Smooth muscle cell (in vitro differentiated cells): ENCODE measurements at regions not wholly inside any gene's neighbourhood (a gene's known extent, or its start where the extent isn't known, plus 50 kb on each side); places are given as distances from the start of the nearest gene placed in this dataset.

Source experiments
- DNase-seq: peaks from one replicate; lab custom pipeline; 2025; ENCODE audit not compliant: unreplicated experiment; lab: John Stamatoyannopoulos, UW
- H2AFZ ChIP-seq: fragments of 200-600 bp; sonication (generic); 2 replicates; pipeline ENCODE4 v1.6.0; 2016; ENCODE audit warnings: antibody characterized with exemption, low read depth, mild to moderate bottlenecking
- H3F3A ChIP-seq: fragments of 200-600 bp; sonication (generic); 2 replicates; pipeline ENCODE4 v1.6.0; 2017; ENCODE audit warnings: antibody characterized with exemption, low read depth
- H3K27ac ChIP-seq: fragments of 200-600 bp; sonication (generic); 2 replicates; pipeline ENCODE4 v1.5.1; 2016; ENCODE audit warnings: low read depth, mild to moderate bottlenecking
- H3K27me3 ChIP-seq: fragments of 200-600 bp; sonication (generic); 2 replicates; pipeline ENCODE4 v1.6.1; 2016; ENCODE audit warnings: low read depth, mild to moderate bottlenecking
- H3K36me3 ChIP-seq: fragments of 200-600 bp; sonication (generic); 2 replicates; pipeline ENCODE4 v1.5.1; 2016; ENCODE audit warnings: low read depth
- H3K4me1 ChIP-seq: fragments of 200-600 bp; sonication (generic); 2 replicates; pipeline ENCODE4 v1.5.1; 2016; ENCODE audit warnings: low read depth
- H3K4me2 ChIP-seq: fragments of 200-600 bp; sonication (generic); 2 replicates; pipeline ENCODE4 v1.6.0; 2016; ENCODE audit warnings: mild to moderate bottlenecking
- H3K4me3 ChIP-seq: fragments of 200-600 bp; sonication (generic); 2 replicates; pipeline ENCODE4 v1.5.1; 2016; ENCODE audit warnings: mild to moderate bottlenecking
- H3K79me2 ChIP-seq: fragments of 200-600 bp; sonication (generic); 2 replicates; pipeline ENCODE4 v1.6.0; 2016; ENCODE audit warnings: low read depth, mild to moderate bottlenecking
- H3K9ac ChIP-seq: fragments of 200-600 bp; sonication (generic); 2 replicates; pipeline ENCODE4 v1.6.0; 2016; ENCODE audit warnings: low read depth
- H3K9me3 ChIP-seq: fragments of 200-600 bp; sonication (generic); replicated peaks from 2 replicates; pipeline ENCODE4 v1.5.1; 2016; ENCODE audit warnings: low read depth
- H4K20me1 ChIP-seq: fragments of 200-600 bp; sonication (generic); 2 replicates; pipeline ENCODE4 v1.6.0; 2016; ENCODE audit warnings: low read depth
- CTCF ChIP-seq: fragments of 200-600 bp; sonication (generic); IDR thresholded peaks from 2 replicates; pipeline ENCODE4 v1.5.1; 2017; ENCODE audit warnings: borderline replicate concordance, mild to moderate bottlenecking, antibody characterized with exemption; ENCODE audit not compliant: insufficient read depth, poor library complexity, severe bottlenecking
- WGBS: methylation state at CpG from one replicate; pipeline ENCODE4 v1.1.7; 2016; ENCODE audit warnings: low lambda C conversion rate; 5-methylcytosine and 5-hydroxymethylcytosine counted together

GRCh38 chr6:1504465-1504864 lies 105.2 kb upstream of the FOXC1 start:
- no peak overlapping the region for H3K4me2 ChIP-seq
- 87% methylated on average over 10 of the region's 10 CpGs for WGBS
- H3K9me3 ChIP-seq: no peaks in the 10 kb centered on the region
- no peak overlapping the region for H3K27ac ChIP-seq
- H4K20me1 ChIP-seq: no peaks in the 10 kb centered on the region
- H3K4me1 ChIP-seq: no peaks in the 10 kb centered on the region
- H3K9ac ChIP-seq: no peak overlapping the region
- no peak for TF ChIP-seq CTCF
- DNase-seq: no peak
- H3F3A ChIP-seq: no peaks in the 10 kb centered on the region
- H3K36me3 ChIP-seq: no peaks in the 10 kb centered on the region
- no peaks in the 10 kb centered on the region for H3K79me2 ChIP-seq
- H3K4me3 ChIP-seq: no peak overlapping the region
- peaks cover 7% of the 10 kb centered on the region for H3K27me3 ChIP-seq
- no peak overlapping the region for H2AFZ ChIP-seq

- Histone ChIP-seq H4K20me1 (no peaks in the 10 kb centered on the region), H3K4me1 (no peaks in the 10 kb centered on the region), H3K36me3 (no peaks in the 10 kb centered on the region), H3K27ac (no peak overlapping the region), H3K27me3 (peaks cover 7% of the 10 kb centered on the region), H3K79me2 (no peaks in the 10 kb centered on the region), H3K9ac (no peak overlapping the region), H3K4me3 (no peak overlapping the region), H3F3A (no peaks in the 10 kb centered on the region), H3K4me2 (no peak overlapping the region), H3K9me3 (no peaks in the 10 kb centered on the region), H2AFZ (no peak overlapping the region)
- WGBS: 92% methylated on average over 6 of the region's 6 CpGs
- no peak for DNase-seq
- no peak for TF ChIP-seq CTCF
Measured at GRCh38 chr6:1507251-1507650, 102.5 kb upstream of the FOXC1 start.

GRCh38 chr6:1509241-1509640 lies 100.5 kb upstream of the FOXC1 start:
- no peaks in the 10 kb centered on the region for H3K9me3 ChIP-seq
- no peak overlapping the region for H3K9ac ChIP-seq
- no peaks in the 10 kb centered on the region for H4K20me1 ChIP-seq
- H3F3A ChIP-seq: no peaks in the 10 kb centered on the region
- H3K36me3 ChIP-seq: no peaks in the 10 kb centered on the region
- H3K27me3 ChIP-seq: peaks cover 7% of the 10 kb centered on the region
- 66% methylated on average over 4 of the region's 4 CpGs for WGBS
- DNase-seq: no peak
- no peak overlapping the region for H3K4me2 ChIP-seq
- no peak overlapping the region for H3K4me3 ChIP-seq
- no peak for TF ChIP-seq CTCF
- no peak overlapping the region for H2AFZ ChIP-seq
- H3K4me1 ChIP-seq: no peaks in the 10 kb centered on the region
- no peaks in the 10 kb centered on the region for H3K79me2 ChIP-seq
- H3K27ac ChIP-seq: no peak overlapping the region

- Histone ChIP-seq H3K9me3 (no peaks in the 10 kb centered on the region), H3K4me3 (no peak overlapping the region), H2AFZ (no peak overlapping the region), H3K27ac (no peak overlapping the region), H3F3A (no peaks in the 10 kb centered on the region), H4K20me1 (no peaks in the 10 kb centered on the region), H3K27me3 (peaks cover 7% of the 10 kb centered on the region), H3K4me2 (no peak overlapping the region), H3K9ac (no peak overlapping the region), H3K79me2 (no peaks in the 10 kb centered on the region), H3K36me3 (no peaks in the 10 kb centered on the region), H3K4me1 (no peaks in the 10 kb centered on the region)
- 76% methylated on average over 3 of the region's 3 CpGs for WGBS
- DNase-seq: no peak
- TF ChIP-seq CTCF: no peak
Measured at GRCh38 chr6:1510239-1510638, 99.5 kb upstream of the FOXC1 start.
